GM13977 (cell line): ENCODE measurements at regions not wholly inside any gene's neighbourhood (a gene's known extent, or its start where the extent isn't known, plus 50 kb on each side); places are given as distances from the start of the nearest gene placed in this dataset.

Source experiments
- DNase-seq: peaks from one replicate; pipeline ENCODE4 v3.0.0; 2012; ENCODE audit warnings: low spot score
- CTCF ChIP-seq: IDR thresholded peaks from 2 replicates; pipeline ENCODE4 v1.5.1; 2012; ENCODE audit warnings: mild to moderate bottlenecking, control low read depth; ENCODE audit not compliant: insufficient read depth; ENCODE audit errors: extremely low read depth, missing control alignments
- in situ Hi-C: fragments of 300-500 bp; cut with MboI; formaldehyde crosslinking; loops from one replicate; pipeline ENCODE4 v1.12.0; 2022; ENCODE audit warnings: low sequenced_read_pairs, low pct_unique_long_range_greater_than_20kb, mixed read lengths, inconsistent platforms; ENCODE audit not compliant: unreplicated experiment

GRCh38 chr12:65712260-65713004 lies 111.9 kb upstream of the HMGA2 start:
- no peak for DNase-seq
- no peak for TF ChIP-seq CTCF
- in situ Hi-C loops, result no loop called here

DNA sequence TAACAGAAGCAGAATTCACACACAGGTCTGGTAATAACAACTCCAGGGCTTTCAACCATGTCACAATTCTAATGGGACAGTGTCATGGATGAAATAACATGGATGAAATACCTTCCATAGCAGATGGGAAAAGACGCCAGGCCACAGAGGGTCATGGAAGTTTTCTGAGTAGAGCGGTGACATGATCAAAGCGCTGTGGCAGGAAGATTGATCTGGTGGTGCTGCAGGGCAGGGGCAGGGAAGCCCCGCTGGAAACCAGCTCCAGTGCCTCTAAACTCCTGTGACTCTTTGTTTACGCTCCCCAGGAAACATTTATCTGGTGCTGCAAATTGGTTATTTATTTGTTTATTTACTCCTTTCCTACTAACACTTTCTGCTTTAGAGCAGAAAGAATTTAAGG lies 108.3 kb upstream of the HMGA2 start:
- no peak for DNase-seq
- in situ Hi-C loops, result no loop called here
- TF ChIP-seq CTCF, result no peak

- DNase-seq, result no peak
- TF ChIP-seq CTCF, result no peak
- in situ Hi-C loops, result no loop called here
Measured at GRCh38 chr12:65720136-65721130, 103.8 kb upstream of the HMGA2 start.

GRCh38 chr12:65721541-65722190 lies 102.6 kb upstream of the HMGA2 start:
- no peak for TF ChIP-seq CTCF
- in situ Hi-C loops, result no loop called here
- no peak for DNase-seq

DNA sequence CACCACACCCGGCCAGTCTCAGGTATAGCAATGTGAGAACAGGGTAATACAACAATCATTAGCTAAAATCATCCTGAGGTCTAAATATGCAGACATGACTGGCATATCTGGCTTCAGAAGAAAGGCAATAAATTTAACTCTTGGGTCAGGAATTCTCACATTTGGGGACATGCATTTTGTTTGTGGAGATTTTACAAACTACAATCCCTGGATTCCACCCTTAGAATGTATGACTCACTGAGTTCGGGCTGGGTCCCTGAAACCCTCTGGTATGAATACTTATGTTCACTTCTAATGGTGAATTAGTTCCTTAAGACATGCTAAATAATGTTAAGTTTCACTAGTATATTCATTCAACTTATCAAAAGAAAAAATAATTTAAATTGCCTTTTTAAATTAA lies 98.9 kb upstream of the HMGA2 start:
- in situ Hi-C loops, result no loop called here
- TF ChIP-seq CTCF, result no peak
- no peak for DNase-seq

GRCh38 chr12:65728455-65728847 lies 95.8 kb upstream of the HMGA2 start:
- in situ Hi-C loops, result no loop called here
- TF ChIP-seq CTCF, result no peak
- no peak for DNase-seq
